HepG2 (cell line): ENCODE measurements at regions not wholly inside any gene's neighbourhood (a gene's known extent, or its start where the extent isn't known, plus 50 kb on each side); places are given as distances from the start of the nearest gene placed in this dataset.
A peak's percentile ranks its signal among the peaks of the same experiment; 100 is the strongest.

Experiments
- AGO1 ChIP-seq: fragments of 200-400 bp; formaldehyde crosslinking; IDR thresholded peaks from 2 replicates; pipeline ENCODE4 v1.6.1; 2017; ENCODE audit warnings: mild to moderate bottlenecking, low read depth, low read length, moderate library complexity; ENCODE audit not compliant: poor library complexity, severe bottlenecking
- EEA1 ChIP-seq: sonication (generic); formaldehyde crosslinking; IDR thresholded peaks from 2 replicates; pipeline ENCODE4 v1.5.1; 2020; ENCODE audit warnings: mild to moderate bottlenecking, missing genetic modification reagents, borderline replicate concordance
- HDAC1 ChIP-seq: sonication (generic); formaldehyde crosslinking; IDR thresholded peaks from 2 replicates; pipeline ENCODE4 v1.5.1; 2020; ENCODE audit warnings: mild to moderate bottlenecking, missing genetic modification reagents
- HMG20B ChIP-seq: conservative IDR thresholded peaks from 2 replicates; pipeline ENCODE4 v1.6.1; 2016; ENCODE audit warnings: missing genetic modification reagents, missing compliant biosample characterization
- HOXA9 ChIP-seq: sonication (generic); formaldehyde crosslinking; IDR thresholded peaks from 2 replicates; pipeline ENCODE4 v1.8.1; 2022; ENCODE audit warnings: missing genetic modification reagents, mild to moderate bottlenecking, moderate library complexity, borderline replicate concordance
- IKZF5 ChIP-seq: IDR thresholded peaks from 2 replicates; pipeline ENCODE4 v1.6.1; 2018; ENCODE audit warnings: missing genetic modification reagents, mild to moderate bottlenecking, missing compliant biosample characterization
- JUND ChIP-seq: sonication (generic); formaldehyde crosslinking; IDR thresholded peaks from 2 replicates; pipeline ENCODE4 v1.8.0; 2022; ENCODE audit warnings: mild to moderate bottlenecking, missing genetic modification reagents
- NKX3-1 ChIP-seq: sonication (generic); formaldehyde crosslinking; IDR thresholded peaks from 2 replicates; pipeline ENCODE4 v1.5.0; 2020; ENCODE audit warnings: missing genetic modification reagents
- POLR2AphosphoS2 ChIP-seq: IDR thresholded peaks from 2 replicates; pipeline ENCODE4 v1.6.1; 2011; ENCODE audit warnings: low read depth, low read length, improper control_type of control experiment
- SALL1 ChIP-seq: sonication (generic); formaldehyde crosslinking; IDR thresholded peaks from 2 replicates; pipeline ENCODE4 v1.8.0; 2022; ENCODE audit warnings: mild to moderate bottlenecking, missing genetic modification reagents
- SMC3 ChIP-seq: IDR thresholded peaks from 2 replicates; pipeline ENCODE4 v1.6.1; 2011; ENCODE audit warnings: low read length, improper control_type of control experiment
- SOX13 ChIP-seq, 3 experiments: fragments of 450-650 bp in 1 of 3; sonication (generic) in 1 of 3; formaldehyde crosslinking in 1 of 3; IDR thresholded peaks in 2 of 3; conservative IDR thresholded peaks in 1 of 3; 2 replicates each; pipeline versions ENCODE4 v1.5.0 to v1.6.1; 2016 to 2020; ENCODE audit warnings: antibody characterized with exemption in 1 of 3, mild to moderate bottlenecking in 1 of 3, missing compliant biosample characterization in 1 of 3, missing genetic modification reagents in 1 of 3, moderate library complexity in 1 of 3
- SP2 ChIP-seq: sonication (generic); formaldehyde crosslinking; IDR thresholded peaks from 2 replicates; pipeline ENCODE4 v1.5.1; 2020; ENCODE audit warnings: mild to moderate bottlenecking, missing genetic modification reagents
- TRIM24 ChIP-seq: sonication (generic); formaldehyde crosslinking; IDR thresholded peaks from 2 replicates; pipeline ENCODE4 v1.8.0; 2022; ENCODE audit warnings: mild to moderate bottlenecking, missing genetic modification reagents
- ZMYM3 ChIP-seq: sonication (generic); formaldehyde crosslinking; IDR thresholded peaks from 2 replicates; pipeline ENCODE4 v1.5.1; 2020; ENCODE audit warnings: mild to moderate bottlenecking, missing genetic modification reagents
- ZNF121 ChIP-seq: sonication (generic); formaldehyde crosslinking; IDR thresholded peaks from 2 replicates; pipeline ENCODE4 v1.5.0; 2020; ENCODE audit warnings: mild to moderate bottlenecking, missing genetic modification reagents
- ZNF234 ChIP-seq: sonication (generic); formaldehyde crosslinking; conservative IDR thresholded peaks from 2 replicates; pipeline ENCODE4 v1.5.1; 2020; ENCODE audit warnings: mild to moderate bottlenecking, missing genetic modification reagents
- ZNF451 ChIP-seq: sonication (generic); formaldehyde crosslinking; IDR thresholded peaks from 2 replicates; pipeline ENCODE4 v1.5.0; 2020; ENCODE audit warnings: mild to moderate bottlenecking, missing genetic modification reagents
- ZNF563 ChIP-seq: sonication (generic); formaldehyde crosslinking; IDR thresholded peaks from 2 replicates; pipeline ENCODE4 v1.8.0; 2022; ENCODE audit warnings: mild to moderate bottlenecking, moderate library complexity, missing genetic modification reagents
- ZNF567 ChIP-seq: sonication (generic); formaldehyde crosslinking; IDR thresholded peaks from 2 replicates; pipeline ENCODE4 v1.8.1; 2023; ENCODE audit warnings: mild to moderate bottlenecking, missing genetic modification reagents, borderline replicate concordance
- TF ChIP-seq, protein P1 (sequence below): sonication (generic); formaldehyde crosslinking; IDR thresholded peaks from 2 replicates; pipeline ENCODE4 v1.9.0; 2021; ENCODE audit warnings: mild to moderate bottlenecking, missing genetic modification reagents

DNA sequence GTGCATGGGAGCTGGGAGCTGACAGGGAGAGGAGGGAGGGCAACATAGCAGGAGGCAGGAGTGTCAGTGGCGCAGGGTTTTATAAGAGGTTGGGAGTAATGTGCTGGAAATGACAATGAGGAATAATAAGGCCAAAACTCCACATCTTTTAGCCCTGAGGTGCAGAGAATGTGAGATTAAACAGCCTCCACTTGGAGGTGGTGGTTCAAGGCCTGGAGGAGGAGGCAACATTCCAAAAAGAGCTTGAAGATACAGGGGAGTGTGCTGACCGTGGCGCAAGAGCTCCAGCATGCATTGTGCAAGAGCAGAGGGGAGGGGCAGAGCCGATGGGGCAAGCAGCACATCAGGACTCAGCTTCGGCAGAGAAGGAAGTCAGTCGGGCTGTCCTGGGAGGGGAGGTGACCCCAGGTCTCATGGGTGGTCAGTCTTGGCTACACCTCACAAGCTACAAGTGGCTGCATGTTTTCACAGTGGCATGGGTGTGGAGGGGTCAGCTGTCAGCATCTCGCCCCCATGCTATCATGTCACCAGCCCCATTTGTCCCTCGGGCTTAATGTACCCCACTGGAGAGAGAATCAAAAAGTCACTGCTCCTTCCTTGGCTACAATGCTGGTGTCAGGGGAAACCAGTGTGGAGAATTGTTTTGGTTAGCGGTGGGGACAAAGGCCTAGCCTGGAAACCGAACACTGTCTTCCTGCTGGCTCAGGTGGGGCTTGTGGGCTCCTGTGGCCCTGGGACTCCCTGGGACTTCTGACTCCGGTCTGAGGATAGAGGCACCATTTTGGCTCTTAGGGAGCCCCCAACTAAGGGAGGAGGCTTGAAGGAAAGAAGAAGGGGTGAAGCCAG is 208.0 kb downstream of the ZFP36L2 start (continued):
- TF ChIP-seq IKZF5 (peak; percentile 81), SMC3 (peak; percentile 63; the same call in 1 of the 2 replicates), JUND (CRISPR knock-in tag) (no peak), ZNF234 (CRISPR knock-in tag) (0 out of 2 replicates have a peak, but pooled peaks have one; percentile 43), ZNF563 (0 out of 2 replicates have a peak, but pooled peaks have one; percentile 40), SP2 (CRISPR knock-in tag) (no peak), POLR2AphosphoS2 (no peak), AGO1 (no peak), EEA1 (CRISPR knock-in tag) (no peak; the same call in 1 of the 2 replicates), ZNF121 (CRISPR knock-in tag) (peak; percentile 62; the same call in 1 of the 2 replicates), SOX13 (IDR thresholded peaks at IDR 0.05) (peak; percentile 77; the same call in 1 of the 2 replicates), SOX13 (CRISPR knock-in tag; conservative IDR thresholded peaks at IDR 0.05 in 1 of 2, IDR thresholded peaks at IDR 0.05 in 1 of 2) (peak in 1 of 2 experiments; percentile 94; a peak in 2 of 4 replicates), HDAC1 (CRISPR knock-in tag) (peak; percentile 83), ZMYM3 (CRISPR knock-in tag) (peak; percentile 95), NKX3-1 (CRISPR knock-in tag) (no peak), ZNF567 (0 out of 2 replicates have a peak, but pooled peaks have one; percentile 44), TRIM24 (CRISPR knock-in tag) (peak; percentile 98), SALL1 (CRISPR knock-in tag) (peak; percentile 98), HOXA9 (CRISPR knock-in tag) (no peak), ZNF451 (0 out of 2 replicates have a peak, but pooled peaks have one; percentile 65), HMG20B (CRISPR knock-in tag) (peak; percentile 71; the same call in 1 of the 2 replicates)
- TF ChIP-seq, protein P1, sequence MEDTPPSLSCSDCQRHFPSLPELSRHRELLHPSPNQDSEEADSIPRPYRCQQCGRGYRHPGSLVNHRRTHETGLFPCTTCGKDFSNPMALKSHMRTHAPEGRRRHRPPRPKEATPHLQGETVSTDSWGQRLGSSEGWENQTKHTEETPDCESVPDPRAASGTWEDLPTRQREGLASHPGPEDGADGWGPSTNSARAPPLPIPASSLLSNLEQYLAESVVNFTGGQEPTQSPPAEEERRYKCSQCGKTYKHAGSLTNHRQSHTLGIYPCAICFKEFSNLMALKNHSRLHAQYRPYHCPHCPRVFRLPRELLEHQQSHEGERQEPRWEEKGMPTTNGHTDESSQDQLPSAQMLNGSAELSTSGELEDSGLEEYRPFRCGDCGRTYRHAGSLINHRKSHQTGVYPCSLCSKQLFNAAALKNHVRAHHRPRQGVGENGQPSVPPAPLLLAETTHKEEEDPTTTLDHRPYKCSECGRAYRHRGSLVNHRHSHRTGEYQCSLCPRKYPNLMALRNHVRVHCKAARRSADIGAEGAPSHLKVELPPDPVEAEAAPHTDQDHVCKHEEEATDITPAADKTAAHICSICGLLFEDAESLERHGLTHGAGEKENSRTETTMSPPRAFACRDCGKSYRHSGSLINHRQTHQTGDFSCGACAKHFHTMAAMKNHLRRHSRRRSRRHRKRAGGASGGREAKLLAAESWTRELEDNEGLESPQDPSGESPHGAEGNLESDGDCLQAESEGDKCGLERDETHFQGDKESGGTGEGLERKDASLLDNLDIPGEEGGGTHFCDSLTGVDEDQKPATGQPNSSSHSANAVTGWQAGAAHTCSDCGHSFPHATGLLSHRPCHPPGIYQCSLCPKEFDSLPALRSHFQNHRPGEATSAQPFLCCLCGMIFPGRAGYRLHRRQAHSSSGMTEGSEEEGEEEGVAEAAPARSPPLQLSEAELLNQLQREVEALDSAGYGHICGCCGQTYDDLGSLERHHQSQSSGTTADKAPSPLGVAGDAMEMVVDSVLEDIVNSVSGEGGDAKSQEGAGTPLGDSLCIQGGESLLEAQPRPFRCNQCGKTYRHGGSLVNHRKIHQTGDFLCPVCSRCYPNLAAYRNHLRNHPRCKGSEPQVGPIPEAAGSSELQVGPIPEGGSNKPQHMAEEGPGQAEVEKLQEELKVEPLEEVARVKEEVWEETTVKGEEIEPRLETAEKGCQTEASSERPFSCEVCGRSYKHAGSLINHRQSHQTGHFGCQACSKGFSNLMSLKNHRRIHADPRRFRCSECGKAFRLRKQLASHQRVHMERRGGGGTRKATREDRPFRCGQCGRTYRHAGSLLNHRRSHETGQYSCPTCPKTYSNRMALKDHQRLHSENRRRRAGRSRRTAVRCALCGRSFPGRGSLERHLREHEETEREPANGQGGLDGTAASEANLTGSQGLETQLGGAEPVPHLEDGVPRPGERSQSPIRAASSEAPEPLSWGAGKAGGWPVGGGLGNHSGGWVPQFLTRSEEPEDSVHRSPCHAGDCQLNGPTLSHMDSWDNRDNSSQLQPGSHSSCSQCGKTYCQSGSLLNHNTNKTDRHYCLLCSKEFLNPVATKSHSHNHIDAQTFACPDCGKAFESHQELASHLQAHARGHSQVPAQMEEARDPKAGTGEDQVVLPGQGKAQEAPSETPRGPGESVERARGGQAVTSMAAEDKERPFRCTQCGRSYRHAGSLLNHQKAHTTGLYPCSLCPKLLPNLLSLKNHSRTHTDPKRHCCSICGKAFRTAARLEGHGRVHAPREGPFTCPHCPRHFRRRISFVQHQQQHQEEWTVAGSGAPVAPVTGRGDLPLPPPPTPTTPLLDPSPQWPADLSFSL = no peak
